ENCODE measurements at regions not wholly inside any gene's neighbourhood (a gene's known extent, or its start where the extent isn't known, plus 50 kb on each side); places are given as distances from the start of the nearest gene placed in this dataset.
"Not testable (repeated sequence)": the region's sequence is repeated elsewhere in the genome, so short reads cannot be mapped to it uniquely, and the experiment has no call there.

GRCh38 chr14:82667501-82667900, 1133.8 kb upstream of the SEL1L start:
- DNase-seq (ENCODE audit: insufficient read length, low spot score): no peak
- no peak for TF ChIP-seq POLR2A (IDR thresholded peaks at IDR 0.05; ENCODE audit: low read depth, low read length)
- no peak for FAIRE-seq

- no peak for FAIRE-seq
- TF ChIP-seq POLR2A (IDR thresholded peaks at IDR 0.05; ENCODE audit: low read depth, low read length): no peak
- DNase-seq (ENCODE audit: insufficient read length, low spot score): no peak
Measured at GRCh38 chr14:82676403-82676802, 1142.8 kb upstream of the SEL1L start.

GRCh38 chr14:82689948-82690347, 1156.3 kb upstream of the SEL1L start:
- no peak for FAIRE-seq

GRCh38 chr14:82691191-82691590, 1157.5 kb upstream of the SEL1L start:
- not testable (repeated sequence) for DNase-seq (ENCODE audit: insufficient read length, low spot score); FAIRE-seq

More at GRCh38 chr14:82689948-82690347, 1156.3 kb upstream of the SEL1L start:
- no peak for DNase-seq (ENCODE audit: insufficient read length, low spot score)
- no peak for TF ChIP-seq POLR2A (IDR thresholded peaks at IDR 0.05; ENCODE audit: low read depth, low read length)

GRCh38 chr14:82694820-82695219, 1161.2 kb upstream of the SEL1L start:
- FAIRE-seq: no peak
- TF ChIP-seq POLR2A (IDR thresholded peaks at IDR 0.05; ENCODE audit: low read depth, low read length): no peak
- no peak for DNase-seq (ENCODE audit: insufficient read length, low spot score)

GRCh38 chr14:82704218-82704617, 1170.6 kb upstream of the SEL1L start:
- no peak for DNase-seq (ENCODE audit: insufficient read length, low spot score)
- TF ChIP-seq POLR2A (IDR thresholded peaks at IDR 0.05; ENCODE audit: low read depth, low read length): no peak
- no peak for FAIRE-seq

- DNase-seq (ENCODE audit: insufficient read length, low spot score) (peak; percentile 3), FAIRE-seq (peak; percentile 88)
- no peak for TF ChIP-seq POLR2A (IDR thresholded peaks at IDR 0.05; ENCODE audit: low read depth, low read length)
Measured at GRCh38 chr14:82710267-82710841, 1176.7 kb upstream of the SEL1L start.

GRCh38 chr14:82719617-82720016, 1186.0 kb upstream of the SEL1L start:
- TF ChIP-seq POLR2A (IDR thresholded peaks at IDR 0.05; ENCODE audit: low read depth, low read length): no peak
- DNase-seq (ENCODE audit: insufficient read length, low spot score) (no peak), FAIRE-seq (no peak)

GRCh38 chr14:82720431-82720830, 1186.8 kb upstream of the SEL1L start:
- no peak for TF ChIP-seq POLR2A (IDR thresholded peaks at IDR 0.05; ENCODE audit: low read depth, low read length)
- FAIRE-seq (no peak), DNase-seq (ENCODE audit: insufficient read length, low spot score) (no peak)

GRCh38 chr14:82720946-82721345, 1187.3 kb upstream of the SEL1L start:
- DNase-seq (ENCODE audit: insufficient read length, low spot score) (no peak), FAIRE-seq (no peak)
- TF ChIP-seq POLR2A (IDR thresholded peaks at IDR 0.05; ENCODE audit: low read depth, low read length): no peak

GRCh38 chr14:82724316-82724715, 1190.7 kb upstream of the SEL1L start:
- FAIRE-seq (no peak), DNase-seq (ENCODE audit: insufficient read length, low spot score) (no peak)

GRCh38 chr14:82725213-82725612, 1191.6 kb upstream of the SEL1L start:
- FAIRE-seq (no peak), DNase-seq (ENCODE audit: insufficient read length, low spot score) (no peak)
- TF ChIP-seq POLR2A (IDR thresholded peaks at IDR 0.05; ENCODE audit: low read depth, low read length): no peak

More at GRCh38 chr14:82724316-82724715, 1190.7 kb upstream of the SEL1L start:
- no peak for TF ChIP-seq POLR2A (IDR thresholded peaks at IDR 0.05; ENCODE audit: low read depth, low read length)

GRCh38 chr14:82731526-82731925, 1197.9 kb upstream of the SEL1L start:
- DNase-seq (ENCODE audit: insufficient read length, low spot score) (no peak), FAIRE-seq (no peak)
- TF ChIP-seq POLR2A (IDR thresholded peaks at IDR 0.05; ENCODE audit: low read depth, low read length): no peak

GRCh38 chr14:82740547-82740946, 1206.9 kb upstream of the SEL1L start:
- no peak for TF ChIP-seq POLR2A (IDR thresholded peaks at IDR 0.05; ENCODE audit: low read depth, low read length)
- FAIRE-seq (no peak), DNase-seq (ENCODE audit: insufficient read length, low spot score) (no peak)

- DNase-seq (ENCODE audit: insufficient read length, low spot score): no peak
- no peak for TF ChIP-seq POLR2A (IDR thresholded peaks at IDR 0.05; ENCODE audit: low read depth, low read length)
Measured at GRCh38 chr14:82755476-82755875, 1221.8 kb upstream of the SEL1L start.

GRCh38 chr14:82755923-82756322, 1222.3 kb upstream of the SEL1L start:
- no peak for TF ChIP-seq POLR2A (IDR thresholded peaks at IDR 0.05; ENCODE audit: low read depth, low read length)
- FAIRE-seq: no peak
- DNase-seq (ENCODE audit: insufficient read length, low spot score): no peak

More at GRCh38 chr14:82755476-82755875, 1221.8 kb upstream of the SEL1L start:
- no peak for FAIRE-seq

Measured in H54 (cell line).